ENCODE measurements at regions not wholly inside any gene's neighbourhood (a gene's known extent, or its start where the extent isn't known, plus 50 kb on each side); places are given as distances from the start of the nearest gene placed in this dataset.

- DNase-seq (ENCODE audit: low read depth, low spot score), result no peak
- H3K4me3 ChIP-seq (ENCODE audit: low read length), result no peak overlapping the region
Observed at GRCh38 chr10:58965855-58966254, 210.6 kb upstream of the PHYHIPL start.

DNA sequence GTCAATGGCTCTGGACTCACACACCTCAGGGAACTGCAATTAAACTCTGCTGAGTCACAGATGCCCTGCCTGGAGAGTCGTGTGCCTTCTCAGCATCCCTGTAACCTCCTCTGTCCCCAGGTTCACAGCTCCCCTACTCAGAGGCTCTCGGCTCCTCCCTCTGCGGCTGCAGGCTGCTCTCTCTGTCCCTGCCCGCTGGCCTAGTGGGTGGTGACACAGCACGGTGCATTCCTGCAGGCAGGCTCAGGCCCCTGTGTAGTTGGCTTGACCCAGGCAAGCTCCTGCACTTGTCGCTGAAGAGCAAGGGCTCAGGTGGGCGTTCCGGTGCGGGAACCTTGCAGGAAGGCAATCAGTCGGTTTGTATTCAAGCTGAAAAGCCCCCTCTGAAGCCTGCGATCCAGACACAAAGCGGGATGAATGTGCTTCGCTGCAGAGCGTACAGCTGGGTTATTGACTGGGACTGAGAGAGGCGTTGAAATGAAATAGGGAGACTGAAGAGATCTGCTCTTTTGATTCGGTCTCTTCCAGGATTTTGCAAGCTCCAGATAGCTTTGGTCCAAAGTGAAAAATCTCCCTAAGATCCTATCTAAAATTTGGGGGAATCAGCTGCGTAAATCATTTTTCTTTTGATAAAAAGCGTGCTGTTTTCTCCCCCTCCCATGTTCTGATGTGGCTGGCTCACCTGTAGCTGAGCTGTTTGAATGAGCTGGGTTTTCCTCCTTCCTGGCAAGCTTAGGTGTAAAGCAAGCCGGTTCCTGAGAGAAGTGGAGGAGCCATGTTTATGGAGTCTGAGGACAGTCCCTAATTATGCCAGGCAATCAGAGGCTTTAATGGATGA is 208.7 kb upstream of the PHYHIPL start:
- H3K4me3 ChIP-seq (ENCODE audit: low read length), result no peak overlapping the region

DNA sequence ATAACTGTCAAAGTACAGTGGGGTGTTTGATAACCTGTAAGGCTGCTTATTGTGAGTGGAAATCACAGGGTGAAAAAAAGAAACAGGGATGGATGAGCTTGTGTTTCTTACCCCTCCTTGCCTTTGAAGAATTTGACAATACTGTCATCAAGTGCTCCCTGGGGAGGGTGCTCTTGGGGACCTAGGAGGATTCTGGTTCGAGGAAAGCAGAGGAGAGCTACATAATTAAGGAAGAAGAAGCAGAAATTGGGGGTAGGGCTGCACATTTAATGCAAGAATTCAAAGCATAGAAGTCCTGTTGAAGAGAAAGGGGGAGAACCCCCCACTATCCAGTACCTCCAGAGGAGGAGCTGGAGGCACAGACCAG is 208.1 kb upstream of the PHYHIPL start:
- no peak overlapping the region for H3K4me3 ChIP-seq (ENCODE audit: low read length)
- DNase-seq (ENCODE audit: low read depth, low spot score), result no peak

More for the DNA sequence above, 208.7 kb upstream of the PHYHIPL start:
- DNase-seq (ENCODE audit: low read depth, low spot score), result no peak

DNA sequence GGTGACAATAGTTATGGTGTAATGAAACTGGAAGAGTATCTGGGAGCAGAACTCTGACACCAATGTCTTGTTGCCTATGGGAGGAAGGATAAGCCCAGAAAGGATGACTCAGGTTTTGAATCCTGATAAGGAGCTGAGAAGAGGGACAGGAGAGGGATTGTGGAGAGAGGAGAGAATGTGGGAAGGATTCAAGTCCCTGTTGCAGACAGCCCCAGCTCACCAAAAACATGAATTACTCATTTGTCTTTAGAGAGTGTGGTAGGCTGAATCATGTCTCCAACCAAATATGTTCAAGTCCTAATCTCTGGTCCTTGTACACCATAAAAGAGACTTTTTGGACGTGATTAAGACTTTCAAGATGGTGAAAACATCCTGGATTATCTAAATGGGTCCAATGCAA is 206.9 kb upstream of the PHYHIPL start:
- H3K4me3 ChIP-seq (ENCODE audit: low read length), result no peak overlapping the region
- DNase-seq (ENCODE audit: low read depth, low spot score), result no peak

GRCh38 chr10:58970160-58970915 is 206.1 kb upstream of the PHYHIPL start:
- no peak overlapping the region for H3K4me3 ChIP-seq (ENCODE audit: low read length)
- DNase-seq (ENCODE audit: low read depth, low spot score), result no peak

- H3K4me3 ChIP-seq (ENCODE audit: low read length), result no peak overlapping the region
- DNase-seq (ENCODE audit: low read depth, low spot score), result no peak
Observed at GRCh38 chr10:58971211-58971610, 205.2 kb upstream of the PHYHIPL start.

DNA sequence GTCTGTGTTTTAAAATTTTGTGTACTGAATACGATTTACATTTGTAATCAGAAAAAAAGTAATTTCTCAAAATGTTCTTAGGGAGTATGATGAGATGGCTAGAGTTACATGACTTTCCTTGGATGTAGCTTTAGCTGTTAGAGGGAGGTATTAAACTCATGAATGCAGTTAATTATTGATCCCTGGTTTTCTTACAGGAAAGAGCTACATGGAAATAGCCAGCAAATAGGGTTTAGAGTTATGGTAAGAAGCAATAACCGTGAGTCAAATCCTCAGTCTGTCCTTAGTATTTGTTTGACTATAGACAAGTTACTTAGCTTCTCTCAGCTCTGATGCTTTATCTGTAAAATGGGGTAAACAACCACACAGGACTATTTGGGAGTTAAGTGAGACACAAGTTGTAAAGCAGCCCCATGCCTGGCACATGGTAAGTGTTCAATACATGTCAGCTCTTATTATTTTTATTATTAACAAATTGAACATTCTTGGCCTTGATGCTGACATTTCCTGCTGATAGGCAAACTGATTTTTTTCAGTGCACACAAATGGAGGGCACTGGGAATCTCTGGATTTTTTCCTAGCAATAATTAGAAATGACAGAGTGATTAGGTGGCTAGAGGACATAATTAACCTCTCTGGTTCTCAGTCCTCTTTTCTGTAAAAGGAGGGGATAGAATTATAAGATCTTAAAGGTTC is 204.5 kb upstream of the PHYHIPL start:
- DNase-seq (ENCODE audit: low read depth, low spot score), result no peak

GRCh38 chr10:58972576-58973234 is 203.7 kb upstream of the PHYHIPL start:
- no peak overlapping the region for H3K4me3 ChIP-seq (ENCODE audit: low read length)
- no peak for DNase-seq (ENCODE audit: low read depth, low spot score)

More for the DNA sequence above, 204.5 kb upstream of the PHYHIPL start:
- H3K4me3 ChIP-seq (ENCODE audit: low read length), result no peak overlapping the region

DNA sequence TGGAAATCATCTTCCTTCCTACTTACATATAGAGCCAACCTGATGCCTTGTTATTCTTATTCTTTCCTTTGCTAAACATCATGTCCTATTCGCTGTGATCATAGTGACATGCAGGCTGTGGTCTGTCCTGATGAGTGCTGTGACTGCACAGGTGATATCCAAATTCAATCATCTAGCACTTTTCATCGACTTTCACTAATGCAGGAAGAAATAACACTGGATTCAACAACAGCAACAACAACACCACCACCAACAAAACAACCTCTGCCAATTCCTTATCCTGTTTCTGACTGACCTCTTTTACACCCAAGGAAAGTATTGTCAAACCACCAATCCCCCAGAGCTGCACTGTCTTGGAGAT is 203.2 kb upstream of the PHYHIPL start:
- no peak for DNase-seq (ENCODE audit: low read depth, low spot score)
- no peak overlapping the region for H3K4me3 ChIP-seq (ENCODE audit: low read length)

DNA sequence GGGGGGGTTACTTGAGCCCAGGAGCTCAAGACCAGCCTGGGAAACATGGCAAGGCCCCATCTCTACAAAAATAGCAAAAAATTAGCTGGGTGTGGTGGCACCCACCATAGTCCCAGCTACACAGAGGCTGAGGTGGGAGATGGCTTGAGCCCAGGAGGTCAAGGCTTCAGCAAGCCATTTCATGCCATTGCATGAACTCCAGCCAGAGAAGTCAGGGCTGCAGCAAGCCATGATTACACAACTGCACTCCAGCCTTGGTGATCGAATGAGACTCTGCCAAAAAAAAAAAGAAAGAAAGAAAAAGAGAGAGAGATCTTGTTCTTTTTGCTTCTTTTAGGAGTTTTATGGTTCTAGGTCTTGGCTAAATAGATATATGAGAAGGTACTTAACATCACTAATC is 200.2 kb upstream of the PHYHIPL start:
- no peak for DNase-seq (ENCODE audit: low read depth, low spot score)

DNA sequence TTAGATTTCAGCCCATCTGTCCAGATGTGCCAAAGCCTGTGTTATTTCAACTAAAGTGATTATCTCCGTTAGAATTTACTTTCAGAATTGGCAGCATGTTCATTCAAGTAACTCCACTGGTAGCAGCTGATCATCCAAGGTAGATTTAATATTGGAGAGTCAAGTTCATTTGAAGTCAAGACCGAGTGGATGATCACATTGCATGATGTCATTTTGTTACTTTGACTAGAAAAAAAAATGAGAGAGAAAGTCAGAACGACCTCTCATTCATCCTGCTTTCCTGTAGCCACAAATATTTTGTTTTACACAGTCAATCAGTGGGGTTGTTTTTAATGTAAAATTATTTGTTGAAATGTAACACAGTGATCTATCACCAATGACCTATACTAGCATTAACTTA is 196.7 kb upstream of the PHYHIPL start:
- no peak overlapping the region for H3K4me3 ChIP-seq (ENCODE audit: low read length)

More for the DNA sequence above, 200.2 kb upstream of the PHYHIPL start:
- H3K4me3 ChIP-seq (ENCODE audit: low read length), result no peak overlapping the region

DNA sequence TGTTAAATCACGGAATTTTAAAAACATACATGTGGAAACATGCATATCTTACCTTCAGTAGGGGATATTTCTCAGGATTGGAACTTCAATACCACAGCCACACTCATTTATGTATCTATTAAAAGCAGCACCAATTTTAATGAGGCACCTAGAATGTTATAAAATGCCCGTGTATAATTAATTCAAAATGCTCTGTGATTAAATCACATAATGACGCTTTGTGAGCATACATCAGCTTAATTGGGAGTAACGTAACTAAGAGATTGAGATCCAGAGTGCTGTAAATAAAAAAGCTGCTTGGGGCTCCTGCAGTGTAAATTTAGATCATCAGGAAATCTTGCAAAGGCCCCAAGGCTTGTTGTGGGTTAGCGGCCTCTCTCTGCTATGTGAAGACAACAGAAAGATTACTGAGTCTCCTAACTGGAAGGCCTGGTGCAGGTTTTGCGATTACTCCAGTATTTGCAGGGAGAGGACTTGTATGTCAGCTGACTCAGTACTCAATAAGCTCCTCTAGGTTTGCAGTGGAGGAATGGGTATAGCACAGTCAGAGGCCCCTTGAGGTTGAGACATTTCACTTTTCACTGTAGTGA is 195.5 kb upstream of the PHYHIPL start:
- H3K4me3 ChIP-seq (ENCODE audit: low read length), result no peak overlapping the region
- DNase-seq (ENCODE audit: low read depth, low spot score), result no peak

More for the DNA sequence above, 196.7 kb upstream of the PHYHIPL start:
- no peak for DNase-seq (ENCODE audit: low read depth, low spot score)

GRCh38 chr10:58981846-58982245 is 194.6 kb upstream of the PHYHIPL start:
- no peak for DNase-seq (ENCODE audit: low read depth, low spot score)
- no peak overlapping the region for H3K4me3 ChIP-seq (ENCODE audit: low read length)

- no peak overlapping the region for H3K4me3 ChIP-seq (ENCODE audit: low read length)
- DNase-seq (ENCODE audit: low read depth, low spot score), result no peak
Observed at GRCh38 chr10:58982470-58983239, 193.8 kb upstream of the PHYHIPL start.

DNA sequence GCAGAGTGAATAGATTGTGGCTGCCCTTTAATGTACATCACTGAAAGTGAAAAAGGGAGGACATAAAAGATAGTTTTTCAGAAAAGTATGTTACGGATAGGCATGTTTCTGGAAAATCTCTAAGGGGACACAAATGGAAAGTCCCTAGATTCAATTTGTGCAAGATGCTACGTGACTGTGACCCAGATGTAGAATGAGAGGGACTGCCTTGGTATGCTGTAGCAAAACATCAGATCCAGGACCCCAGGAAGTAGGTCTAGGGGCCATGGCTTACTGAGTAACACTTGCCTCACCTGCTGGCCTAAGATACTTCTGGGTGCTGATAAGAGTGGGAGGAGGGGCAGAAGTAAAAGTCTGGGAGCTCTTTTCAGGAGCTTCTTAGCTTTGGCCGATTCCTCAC is 191.2 kb upstream of the PHYHIPL start:
- no peak overlapping the region for H3K4me3 ChIP-seq (ENCODE audit: low read length)
- DNase-seq (ENCODE audit: low read depth, low spot score), result no peak

- no peak overlapping the region for H3K4me3 ChIP-seq (ENCODE audit: low read length)
- no peak for DNase-seq (ENCODE audit: low read depth, low spot score)
Observed at GRCh38 chr10:58989486-58990039, 186.9 kb upstream of the PHYHIPL start.

DNA sequence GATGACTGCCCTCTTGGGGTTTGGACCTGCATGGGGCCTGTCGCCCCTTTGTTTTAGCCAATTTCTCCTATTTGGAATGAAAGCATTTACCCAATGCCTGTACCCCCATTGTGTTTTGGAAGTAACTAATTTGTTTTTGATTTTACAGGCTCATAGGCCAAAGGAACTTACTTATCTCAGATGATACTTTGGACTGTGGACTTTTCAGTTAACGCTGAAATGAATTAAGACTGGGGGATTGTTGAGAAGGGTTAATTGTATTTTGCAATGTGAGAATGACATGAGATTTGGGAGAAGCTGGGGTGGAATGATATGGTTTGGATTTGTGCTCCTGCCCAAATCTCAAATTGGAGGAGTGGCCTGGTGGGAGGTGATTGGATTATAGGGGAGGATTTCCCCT is 185.8 kb upstream of the PHYHIPL start:
- no peak overlapping the region for H3K4me3 ChIP-seq (ENCODE audit: low read length)
- no peak for DNase-seq (ENCODE audit: low read depth, low spot score)

DNA sequence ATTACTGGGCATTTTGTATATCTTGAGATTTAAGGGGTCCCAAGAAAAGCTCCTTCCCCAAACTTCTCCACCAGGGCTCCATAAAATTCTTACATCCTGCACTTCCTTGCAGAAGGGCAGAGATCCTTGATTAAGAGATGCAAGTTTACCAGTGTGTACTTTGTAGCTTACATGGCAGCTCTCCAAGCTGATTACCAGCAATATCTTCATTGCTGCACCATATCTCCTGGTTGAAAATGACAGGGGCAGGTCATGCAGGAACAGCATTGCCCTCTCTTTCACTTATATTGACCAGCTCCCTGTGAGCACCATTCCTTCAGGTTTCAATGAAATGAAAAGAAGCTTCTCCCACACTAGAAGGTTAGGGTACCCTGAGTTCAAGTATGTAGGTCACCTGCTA is 184.6 kb upstream of the PHYHIPL start:
- no peak overlapping the region for H3K4me3 ChIP-seq (ENCODE audit: low read length)
- DNase-seq (ENCODE audit: low read depth, low spot score), result no peak
